Spleen (tissue), 11 donors: ENCODE measurements at regions not wholly inside any gene's neighbourhood (a gene's known extent, or its start where the extent isn't known, plus 50 kb on each side); places are given as distances from the start of the nearest gene placed in this dataset.

Experiments used
- DNase-seq: peaks from one replicate; pipeline ENCODE4 v3.0.0-alpha.2; 2020
- H3K27ac ChIP-seq, 8 donors: fragments of 200-600 bp; sonication (generic) in 7 of 8; 1 replicate in 4 of 8; 2 replicates in 4 of 8; pipeline versions ENCODE4 v1.5.0 to v1.8.0; 2016 to 2021; ENCODE audit warnings: inconsistent platforms in 4 of 8, mild to moderate bottlenecking in 4 of 8, moderate library complexity in 1 of 8
- H3K27me3 ChIP-seq, 7 donors: fragments of 200-600 bp; sonication (generic) in 6 of 7; replicated peaks in 1 of 7; 1 replicate in 4 of 7; 2 replicates in 3 of 7; pipeline versions ENCODE4 v1.5.0 to v1.8.0; 2016 to 2021; ENCODE audit warnings: inconsistent platforms in 3 of 7, mild to moderate bottlenecking in 1 of 7
- H3K36me3 ChIP-seq, 6 donors: fragments of 200-600 bp; sonication (generic) in 5 of 6; 1 replicate in 4 of 6; 2 replicates in 2 of 6; pipeline versions ENCODE4 v1.5.0 to v1.8.0; 2016 to 2021; ENCODE audit warnings: inconsistent platforms in 2 of 6
- H3K4me1 ChIP-seq, 6 donors: fragments of 200-600 bp; sonication (generic) in 5 of 6; 1 replicate in 3 of 6; 2 replicates in 3 of 6; pipeline versions ENCODE4 v1.5.0 to v1.8.0; 2016 to 2021; ENCODE audit warnings: inconsistent platforms in 3 of 6
- H3K4me3 ChIP-seq, 8 donors: fragments of 200-600 bp; sonication (generic) in 7 of 8; 1 replicate in 4 of 8; 2 replicates in 4 of 8; pipeline versions ENCODE4 v1.5.0 to v1.8.0; 2016 to 2021; ENCODE audit warnings: inconsistent platforms in 4 of 8, mild to moderate bottlenecking in 4 of 8, moderate library complexity in 2 of 8
- H3K9me3 ChIP-seq, 8 donors: fragments of 200-600 bp; sonication (generic) in 7 of 8; 1 replicate in 4 of 8; 2 replicates in 4 of 8; pipeline versions ENCODE4 v1.5.0 to v1.8.0; 2016 to 2021; ENCODE audit warnings: inconsistent platforms in 4 of 8
- CTCF ChIP-seq, 11 experiments: fragments of 200-600 bp in 7 of 11; fragments of 450-650 bp in 4 of 11; sonication (generic) in 4 of 11; IDR thresholded peaks in 8 of 11; conservative IDR thresholded peaks in 3 of 11; 1 replicate in 7 of 11; 2 replicates in 4 of 11; pipeline versions ENCODE4 v1.4.0 to v1.8.0; 2016 to 2021; ENCODE audit warnings: antibody characterized with exemption in 11 of 11, inconsistent platforms in 4 of 11, mild to moderate bottlenecking in 1 of 11
- POLR2A ChIP-seq, 3 donors: fragments of 450-650 bp; IDR thresholded peaks; one replicate each; pipeline ENCODE4 v1.5.1; 2017; ENCODE audit warnings: antibody characterized with exemption in 3 of 3, mild to moderate bottlenecking in 1 of 3
- POLR2AphosphoS5 ChIP-seq, 3 donors: sonication (generic); formaldehyde crosslinking; IDR thresholded peaks; one replicate each; pipeline ENCODE4 v1.5.1; 2017; ENCODE audit warnings: antibody characterized with exemption in 3 of 3
- WGBS, 5 donors: extraction: QIAGEN DNeasy Blood & Tissue Kit in 3 of 5; methylation state at CpG; one replicate each; pipeline versions ENCODE4 v1.1.5 to v1.1.7; 2013 to 2018; 5-methylcytosine and 5-hydroxymethylcytosine counted together
- intact Hi-C: fragments of 100-400 bp; cut with DNase I; formaldehyde crosslinking; loops from one replicate; pipeline ENCODE4 v1.15.0; 2023; ENCODE audit warnings: low total_unique reads
- donor health status: healthy with polysubstance abuse.
- donor health status: DM: no; HTN: no; CAD: no; lungs with moderate emphysema.
- donor health status: DM: no; HTN: no; CAD: no.
- donor health status: Bipolar disorder and iron deficiency.
- donor health status: healthy.
- donor health status: DM: no; HTN: no; CAD: no.
- donor health status: DM: yes; HTN: yes; CAD: no.

DNA sequence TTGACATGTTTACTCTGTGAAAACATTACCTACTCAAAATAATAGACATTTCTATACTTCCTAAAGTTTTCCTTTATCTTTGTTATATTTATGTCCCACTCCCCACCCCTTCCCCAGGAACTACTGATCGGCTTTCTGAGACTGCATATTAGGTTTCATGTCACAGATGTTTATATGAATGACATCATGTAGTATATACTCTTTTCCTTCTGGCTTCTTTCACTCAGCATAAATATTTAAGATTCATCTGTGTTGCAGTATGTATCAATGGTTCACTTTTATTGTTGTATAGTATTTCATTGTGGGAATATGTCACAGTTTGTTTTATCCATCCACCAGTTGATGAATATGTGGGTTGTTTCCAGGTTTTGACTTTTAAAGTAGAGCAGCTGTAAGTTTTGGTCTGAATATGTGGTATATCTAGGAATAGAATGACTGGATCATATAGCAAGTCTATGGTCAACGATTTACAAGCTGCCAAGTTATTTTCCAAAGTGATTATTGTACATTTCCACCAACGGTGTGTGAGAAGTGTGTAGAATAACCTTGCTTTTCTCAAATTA lies 73.8 kb upstream of the CAV2 start:
- intact Hi-C loops: no loop called here
- DNase-seq: no peak
- no peak for TF ChIP-seq POLR2AphosphoS5 (IDR thresholded peaks at IDR 0.05)
- TF ChIP-seq CTCF (IDR thresholded peaks at IDR 0.05 in 8 of 11, conservative IDR thresholded peaks at IDR 0.05 in 3 of 11): no peak
- TF ChIP-seq POLR2A (IDR thresholded peaks at IDR 0.05): no peak
- Histone ChIP-seq H3K4me3 (no peak overlapping the region), H3K4me1 (no peaks in the 10 kb centered on the region), H3K27ac (no peak overlapping the region), H3K9me3 (no peaks in the 10 kb centered on the region), H3K36me3 (no peaks in the 10 kb centered on the region), H3K27me3 (no peaks in the 10 kb centered on the region)
- WGBS, 5 donors: 75 to 90% (median 83%) methylated on average over 3 of the region's 3 CpGs

DNA sequence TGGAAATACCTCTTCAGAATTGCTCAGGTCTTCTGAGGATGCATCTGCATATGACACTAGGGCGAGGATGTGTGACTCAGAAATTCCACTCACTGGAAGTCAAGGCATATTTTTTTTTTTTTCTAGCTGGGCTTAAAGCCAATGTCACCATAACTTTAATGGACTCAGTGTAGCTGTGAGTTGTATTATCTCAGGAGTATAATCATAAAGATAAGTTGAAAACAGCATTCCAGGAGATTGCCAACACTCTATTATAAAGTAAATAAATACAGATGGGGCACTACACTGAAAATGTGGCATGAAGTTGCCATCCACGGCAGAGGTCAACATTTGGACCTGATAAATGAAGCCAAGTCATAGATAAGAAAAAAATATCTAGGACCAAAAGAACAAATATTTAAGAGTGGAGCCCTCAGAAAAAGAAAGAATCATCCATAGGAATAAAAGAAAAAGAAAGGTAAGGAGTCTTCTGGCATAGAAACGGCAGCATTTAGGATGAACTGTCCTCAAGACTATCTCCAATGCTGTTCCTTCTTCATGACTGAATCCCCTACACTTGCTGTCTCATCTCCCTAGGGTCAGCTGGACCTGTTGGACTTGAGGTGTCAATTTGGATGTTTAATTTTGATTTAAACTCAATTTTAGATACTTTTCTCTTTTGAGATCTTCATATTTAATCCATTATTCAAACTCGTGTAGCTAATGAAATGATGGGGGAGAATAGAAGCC lies 72.9 kb upstream of the CAV2 start:
- intact Hi-C loops: no loop called here
- Histone ChIP-seq H3K4me3 (no peak overlapping the region), H3K9me3 (no peaks in the 10 kb centered on the region), H3K27me3 (no peaks in the 10 kb centered on the region), H3K27ac (no peak overlapping the region), H3K36me3 (no peaks in the 10 kb centered on the region), H3K4me1 (no peaks in the 10 kb centered on the region)
- TF ChIP-seq POLR2A (IDR thresholded peaks at IDR 0.05) (no peak), POLR2AphosphoS5 (IDR thresholded peaks at IDR 0.05) (no peak), CTCF (IDR thresholded peaks at IDR 0.05 in 8 of 11, conservative IDR thresholded peaks at IDR 0.05 in 3 of 11) (no peak)
- 74 to 86% (median 75%) methylated on average over 4 of the region's 4 CpGs for WGBS, 5 donors
- DNase-seq: no peak

- intact Hi-C loops: no loop called here
- TF ChIP-seq CTCF (IDR thresholded peaks at IDR 0.05 in 8 of 11, conservative IDR thresholded peaks at IDR 0.05 in 3 of 11) (no peak), POLR2A (IDR thresholded peaks at IDR 0.05) (no peak), POLR2AphosphoS5 (IDR thresholded peaks at IDR 0.05) (no peak)
- H3K4me1 ChIP-seq: no peaks in the 10 kb centered on the region
- 77 to 93% (median 81%) methylated on average over 1 of the region's 1 CpG for WGBS, 5 donors
- no peak for DNase-seq
- H3K36me3 ChIP-seq: no peaks in the 10 kb centered on the region
- H3K27ac ChIP-seq: no peak overlapping the region
- no peak overlapping the region for H3K4me3 ChIP-seq
- H3K9me3 ChIP-seq: no peaks in the 10 kb centered on the region
- no peaks in the 10 kb centered on the region for H3K27me3 ChIP-seq
Observed at GRCh38 chr7:116429986-116430619, 69.4 kb upstream of the CAV2 start.

DNA sequence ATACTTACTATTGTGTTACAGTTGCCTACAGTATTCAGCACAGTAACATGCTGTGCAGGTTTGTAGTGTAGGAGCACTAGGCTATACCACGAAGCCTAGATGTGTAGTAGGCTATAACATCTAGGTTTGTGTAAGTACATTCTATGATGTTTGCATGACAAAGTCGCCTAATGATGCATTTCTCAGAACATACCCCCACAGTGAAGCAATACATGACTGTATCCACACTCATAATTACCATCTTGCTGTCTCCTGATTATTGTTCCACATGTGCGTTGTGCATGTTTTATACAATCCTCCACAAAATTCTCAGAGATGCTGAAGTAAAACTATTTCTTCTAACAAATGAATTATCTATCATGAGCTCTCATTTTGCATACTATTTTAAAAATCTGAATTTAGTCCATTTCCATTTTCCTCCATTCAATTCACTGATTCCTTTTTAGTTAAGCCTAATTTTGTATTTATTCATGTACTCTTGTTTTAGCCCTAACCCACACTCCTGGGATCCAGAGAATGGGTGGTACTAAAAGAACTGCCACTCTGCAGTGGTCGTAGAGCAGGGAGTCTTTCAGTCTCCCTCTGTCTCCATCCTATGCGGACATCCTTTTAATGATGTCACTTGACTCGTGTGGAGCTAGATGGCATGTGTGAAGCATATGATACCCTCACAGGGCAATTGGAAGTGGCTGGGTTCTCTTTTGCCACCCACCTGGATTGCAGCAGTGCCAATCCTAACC lies 67.6 kb upstream of the CAV2 start:
- H3K27ac ChIP-seq: no peak overlapping the region
- H3K9me3 ChIP-seq: no peaks in the 10 kb centered on the region
- no peak for DNase-seq
- no peaks in the 10 kb centered on the region for H3K36me3 ChIP-seq
- no peaks in the 10 kb centered on the region for H3K4me1 ChIP-seq
- H3K4me3 ChIP-seq: no peak overlapping the region
- no peak for TF ChIP-seq CTCF (IDR thresholded peaks at IDR 0.05 in 8 of 11, conservative IDR thresholded peaks at IDR 0.05 in 3 of 11)
- no peak for TF ChIP-seq POLR2A (IDR thresholded peaks at IDR 0.05)
- no peak for TF ChIP-seq POLR2AphosphoS5 (IDR thresholded peaks at IDR 0.05)
- WGBS, 5 donors: 87 to 95% (median 92%) methylated on average over 6 of the region's 6 CpGs
- H3K27me3 ChIP-seq: no peaks in the 10 kb centered on the region
- intact Hi-C loops: no loop called here
